ENCODE measurements at regions not wholly inside any gene's neighbourhood (a gene's known extent, or its start where the extent isn't known, plus 50 kb on each side); places are given as distances from the start of the nearest gene placed in this dataset.
"Not testable (repeated sequence)": the region's sequence is repeated elsewhere in the genome, so short reads cannot be mapped to it uniquely, and the experiment has no call there.

- Histone ChIP-seq H3K4me1 (ENCODE audit: control insufficient read depth, insufficient read depth, low read length) (no peaks in the 10 kb centered on the region), H3K27ac (ENCODE audit: low read depth, low read length) (no peak overlapping the region), H3K36me3 (ENCODE audit: control insufficient read depth, insufficient read depth, low read length) (no peaks in the 10 kb centered on the region), H3K27me3 (ENCODE audit: control insufficient read depth, insufficient read depth, low read length) (no peaks in the 10 kb centered on the region), H3K4me3 (ENCODE audit: low read length) (no peak overlapping the region), H3K9ac (ENCODE audit: low read length) (no peak overlapping the region)
Measured at GRCh38 chr4:59704616-59705015, 1495.5 kb upstream of the ADGRL3 start.

DNA sequence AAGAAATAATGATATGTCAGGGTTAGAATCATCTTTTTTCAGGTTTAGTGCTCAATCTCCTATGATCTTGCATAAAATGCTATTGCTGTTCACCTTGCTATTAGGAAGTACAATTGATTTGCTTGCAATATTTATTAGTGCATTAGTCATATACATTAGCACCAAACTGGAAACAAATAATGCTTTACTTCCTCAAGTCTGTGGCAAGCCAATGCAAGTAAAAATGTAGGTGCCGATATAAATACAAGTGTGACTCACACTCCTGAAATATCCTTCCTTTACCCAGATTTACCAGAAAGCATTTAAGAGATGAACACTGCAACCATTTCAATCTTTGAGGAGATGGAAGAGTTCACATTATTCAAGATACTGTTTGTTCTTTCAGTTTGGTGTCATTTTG is 1487.7 kb upstream of the ADGRL3 start:
- Histone ChIP-seq H3K36me3 (ENCODE audit: control insufficient read depth, insufficient read depth, low read length) (no peaks in the 10 kb centered on the region), H3K27ac (ENCODE audit: low read depth, low read length) (no peak overlapping the region), H3K4me3 (ENCODE audit: low read length) (no peak overlapping the region), H3K4me1 (ENCODE audit: control insufficient read depth, insufficient read depth, low read length) (no peaks in the 10 kb centered on the region), H3K27me3 (ENCODE audit: control insufficient read depth, insufficient read depth, low read length) (no peaks in the 10 kb centered on the region), H3K9ac (ENCODE audit: low read length) (no peak overlapping the region)

GRCh38 chr4:59724286-59724685 is 1475.8 kb upstream of the ADGRL3 start:
- not testable (repeated sequence) for H3K9ac ChIP-seq (ENCODE audit: low read length); H3K36me3 ChIP-seq (ENCODE audit: control insufficient read depth, insufficient read depth, low read length); H3K27me3 ChIP-seq (ENCODE audit: control insufficient read depth, insufficient read depth, low read length); H3K4me3 ChIP-seq (ENCODE audit: low read length); H3K4me1 ChIP-seq (ENCODE audit: control insufficient read depth, insufficient read depth, low read length); H3K27ac ChIP-seq (ENCODE audit: low read depth, low read length)

DNA sequence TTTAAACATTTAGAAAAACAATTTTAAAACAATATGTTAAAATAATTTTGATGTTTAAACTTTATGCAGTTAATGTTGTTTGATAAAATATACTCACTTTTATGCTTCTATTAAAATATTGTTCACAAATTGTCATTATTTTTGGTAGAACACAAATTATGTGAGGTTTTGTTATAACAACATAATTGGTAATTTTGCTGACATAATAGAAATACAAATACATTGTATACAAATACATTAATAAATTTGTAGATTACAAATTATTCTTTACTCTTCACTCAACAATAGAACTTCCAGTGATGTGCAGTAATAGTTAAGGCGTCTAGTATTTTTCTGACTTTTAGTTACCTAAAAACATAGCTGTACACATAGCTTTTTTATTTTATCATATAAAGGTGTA is 1472.4 kb upstream of the ADGRL3 start:
- Histone ChIP-seq H3K4me3 (ENCODE audit: low read length) (no peak overlapping the region), H3K27ac (ENCODE audit: low read depth, low read length) (no peak overlapping the region), H3K4me1 (ENCODE audit: control insufficient read depth, insufficient read depth, low read length) (no peaks in the 10 kb centered on the region), H3K9ac (ENCODE audit: low read length) (no peak overlapping the region), H3K27me3 (ENCODE audit: control insufficient read depth, insufficient read depth, low read length) (no peaks in the 10 kb centered on the region), H3K36me3 (ENCODE audit: control insufficient read depth, insufficient read depth, low read length) (no peaks in the 10 kb centered on the region)

DNA sequence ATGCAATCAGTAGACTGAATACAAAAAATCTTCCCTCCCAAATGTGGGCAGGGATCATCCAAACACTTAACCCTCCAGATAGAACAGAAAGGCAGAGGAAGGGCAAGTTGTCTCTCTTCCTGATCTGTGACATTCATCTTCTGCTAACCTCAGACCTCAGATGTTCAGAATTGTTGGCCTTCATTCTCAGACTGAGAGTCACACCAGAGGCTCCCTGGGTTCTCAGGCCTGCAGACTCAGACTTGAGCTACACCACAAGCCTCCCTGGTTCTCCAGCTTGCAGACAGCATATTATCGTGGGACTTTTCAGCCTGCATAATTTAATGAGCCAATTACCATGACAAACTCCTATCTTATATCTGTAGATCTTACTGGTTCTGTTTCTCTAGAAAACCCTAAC is 1471.6 kb upstream of the ADGRL3 start:
- Histone ChIP-seq H3K4me3 (ENCODE audit: low read length) (no peak overlapping the region), H3K36me3 (ENCODE audit: control insufficient read depth, insufficient read depth, low read length) (no peaks in the 10 kb centered on the region), H3K9ac (ENCODE audit: low read length) (no peak overlapping the region), H3K4me1 (ENCODE audit: control insufficient read depth, insufficient read depth, low read length) (no peaks in the 10 kb centered on the region), H3K27ac (ENCODE audit: low read depth, low read length) (no peak overlapping the region), H3K27me3 (ENCODE audit: control insufficient read depth, insufficient read depth, low read length) (no peaks in the 10 kb centered on the region)

GRCh38 chr4:59729321-59729720 is 1470.8 kb upstream of the ADGRL3 start:
- H3K36me3 ChIP-seq (ENCODE audit: control insufficient read depth, insufficient read depth, low read length) = no peaks in the 10 kb centered on the region
- H3K4me3 ChIP-seq (ENCODE audit: low read length) = no peak overlapping the region
- H3K27me3 ChIP-seq (ENCODE audit: control insufficient read depth, insufficient read depth, low read length) = no peaks in the 10 kb centered on the region
- no peak overlapping the region for H3K9ac ChIP-seq (ENCODE audit: low read length)
- H3K27ac ChIP-seq (ENCODE audit: low read depth, low read length) = no peak overlapping the region
- H3K4me1 ChIP-seq (ENCODE audit: control insufficient read depth, insufficient read depth, low read length) = no peaks in the 10 kb centered on the region

DNA sequence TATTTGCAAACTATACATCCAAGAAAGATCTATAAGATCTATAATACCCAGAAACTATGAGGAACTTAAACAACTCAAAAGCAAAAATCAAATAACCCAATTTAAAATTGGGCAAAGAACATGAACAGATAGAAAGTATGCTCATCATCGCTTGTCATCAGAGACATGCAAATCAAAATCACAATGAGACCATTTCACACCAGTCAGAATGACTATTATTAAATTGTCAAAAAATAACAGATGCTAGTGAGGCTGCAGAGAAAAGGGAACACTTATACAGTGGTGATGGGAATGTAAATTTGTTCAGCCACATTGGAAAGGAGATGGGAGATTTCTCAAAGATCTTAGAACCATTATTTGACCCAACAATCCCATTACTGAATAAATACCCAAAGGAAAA is 1451.7 kb upstream of the ADGRL3 start:
- H3K4me3 ChIP-seq (ENCODE audit: low read length) = no peak overlapping the region
- H3K27ac ChIP-seq (ENCODE audit: low read depth, low read length) = no peak overlapping the region
- no peaks in the 10 kb centered on the region for H3K27me3 ChIP-seq (ENCODE audit: control insufficient read depth, insufficient read depth, low read length)
- H3K36me3 ChIP-seq (ENCODE audit: control insufficient read depth, insufficient read depth, low read length) = no peaks in the 10 kb centered on the region
- H3K9ac ChIP-seq (ENCODE audit: low read length) = no peak overlapping the region
- H3K4me1 ChIP-seq (ENCODE audit: control insufficient read depth, insufficient read depth, low read length) = no peaks in the 10 kb centered on the region

- Histone ChIP-seq H3K27ac (ENCODE audit: low read depth, low read length) (no peak overlapping the region), H3K4me3 (ENCODE audit: low read length) (no peak overlapping the region), H3K36me3 (ENCODE audit: control insufficient read depth, insufficient read depth, low read length) (no peaks in the 10 kb centered on the region), H3K27me3 (ENCODE audit: control insufficient read depth, insufficient read depth, low read length) (no peaks in the 10 kb centered on the region), H3K9ac (ENCODE audit: low read length) (no peak overlapping the region), H3K4me1 (ENCODE audit: control insufficient read depth, insufficient read depth, low read length) (no peaks in the 10 kb centered on the region)
Measured at GRCh38 chr4:59759082-59759825, 1440.9 kb upstream of the ADGRL3 start.

GRCh38 chr4:59762344-59762743 is 1437.8 kb upstream of the ADGRL3 start:
- H3K9ac ChIP-seq (ENCODE audit: low read length) = no peak overlapping the region
- H3K27me3 ChIP-seq (ENCODE audit: control insufficient read depth, insufficient read depth, low read length) = no peaks in the 10 kb centered on the region

GRCh38 chr4:59770601-59771264 is 1429.4 kb upstream of the ADGRL3 start:
- H3K4me3 ChIP-seq (ENCODE audit: low read length) = no peak overlapping the region

More at GRCh38 chr4:59762344-59762743, 1437.8 kb upstream of the ADGRL3 start:
- H3K4me1 ChIP-seq (ENCODE audit: control insufficient read depth, insufficient read depth, low read length) = no peaks in the 10 kb centered on the region
- no peak overlapping the region for H3K27ac ChIP-seq (ENCODE audit: low read depth, low read length)
- H3K4me3 ChIP-seq (ENCODE audit: low read length) = no peak overlapping the region
- H3K36me3 ChIP-seq (ENCODE audit: control insufficient read depth, insufficient read depth, low read length) = no peaks in the 10 kb centered on the region

GRCh38 chr4:59772641-59773139 is 1427.4 kb upstream of the ADGRL3 start:
- Histone ChIP-seq H3K36me3 (ENCODE audit: control insufficient read depth, insufficient read depth, low read length) (no peaks in the 10 kb centered on the region), H3K4me3 (ENCODE audit: low read length) (no peak overlapping the region), H3K9ac (ENCODE audit: low read length) (no peak overlapping the region), H3K27me3 (ENCODE audit: control insufficient read depth, insufficient read depth, low read length) (no peaks in the 10 kb centered on the region), H3K27ac (ENCODE audit: low read depth, low read length) (no peak overlapping the region), H3K4me1 (ENCODE audit: control insufficient read depth, insufficient read depth, low read length) (no peaks in the 10 kb centered on the region)

More at GRCh38 chr4:59770601-59771264, 1429.4 kb upstream of the ADGRL3 start:
- H3K27ac ChIP-seq (ENCODE audit: low read depth, low read length) = no peak overlapping the region
- H3K27me3 ChIP-seq (ENCODE audit: control insufficient read depth, insufficient read depth, low read length) = no peaks in the 10 kb centered on the region
- H3K4me1 ChIP-seq (ENCODE audit: control insufficient read depth, insufficient read depth, low read length) = no peaks in the 10 kb centered on the region
- no peaks in the 10 kb centered on the region for H3K36me3 ChIP-seq (ENCODE audit: control insufficient read depth, insufficient read depth, low read length)
- H3K9ac ChIP-seq (ENCODE audit: low read length) = no peak overlapping the region

DNA sequence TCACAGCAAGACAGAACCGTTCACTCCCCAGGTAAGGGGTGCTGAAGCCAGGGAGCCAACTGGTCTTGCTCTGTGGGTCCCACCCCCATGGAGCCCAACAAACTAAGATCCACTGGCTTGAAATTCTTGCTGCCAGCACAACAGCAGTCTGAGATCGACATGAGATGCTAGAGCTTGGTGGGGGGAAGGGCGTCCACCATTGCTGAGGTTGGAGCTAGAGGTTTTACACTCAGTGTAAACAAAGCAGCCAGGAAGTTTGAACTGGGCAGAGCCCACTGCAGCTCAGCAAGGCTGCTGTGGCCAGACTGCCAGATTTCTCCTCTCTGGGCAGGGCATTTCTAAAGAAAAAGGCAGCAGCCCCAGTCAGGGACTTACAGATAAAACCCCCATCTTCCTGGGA is 1419.9 kb upstream of the ADGRL3 start:
- H3K4me1 ChIP-seq (ENCODE audit: control insufficient read depth, insufficient read depth, low read length); H3K27ac ChIP-seq (ENCODE audit: low read depth, low read length); H3K4me3 ChIP-seq (ENCODE audit: low read length); H3K9ac ChIP-seq (ENCODE audit: low read length); H3K27me3 ChIP-seq (ENCODE audit: control insufficient read depth, insufficient read depth, low read length); H3K36me3 ChIP-seq (ENCODE audit: control insufficient read depth, insufficient read depth, low read length): not testable (repeated sequence)

- Histone ChIP-seq H3K4me1 (ENCODE audit: control insufficient read depth, insufficient read depth, low read length) (no peaks in the 10 kb centered on the region), H3K4me3 (ENCODE audit: low read length) (no peak overlapping the region), H3K9ac (ENCODE audit: low read length) (no peak overlapping the region), H3K27me3 (ENCODE audit: control insufficient read depth, insufficient read depth, low read length) (no peaks in the 10 kb centered on the region), H3K27ac (ENCODE audit: low read depth, low read length) (no peak overlapping the region), H3K36me3 (ENCODE audit: control insufficient read depth, insufficient read depth, low read length) (no peaks in the 10 kb centered on the region)
Measured at GRCh38 chr4:59805176-59805575, 1395.0 kb upstream of the ADGRL3 start.
